GM23248 (cell line): ENCODE measurements at regions not wholly inside any gene's neighbourhood (a gene's known extent, or its start where the extent isn't known, plus 50 kb on each side); places are given as distances from the start of the nearest gene placed in this dataset.

ENCODE experiments used
- EZH2 ChIP-seq: fragments of 200-600 bp; sonication (generic); IDR thresholded peaks from 2 replicates; pipeline ENCODE4 v1.6.1; 2018; ENCODE audit warnings: antibody characterized with exemption, mild to moderate bottlenecking; ENCODE audit not compliant: insufficient read depth, poor library complexity, severe bottlenecking
- EZH2phosphoT487 ChIP-seq: fragments of 200-600 bp; sonication (generic); IDR thresholded peaks from 2 replicates; pipeline ENCODE4 v1.6.1; 2018; ENCODE audit warnings: antibody characterized with exemption, moderate library complexity, mild to moderate bottlenecking, low read depth; ENCODE audit not compliant: insufficient read depth

DNA sequence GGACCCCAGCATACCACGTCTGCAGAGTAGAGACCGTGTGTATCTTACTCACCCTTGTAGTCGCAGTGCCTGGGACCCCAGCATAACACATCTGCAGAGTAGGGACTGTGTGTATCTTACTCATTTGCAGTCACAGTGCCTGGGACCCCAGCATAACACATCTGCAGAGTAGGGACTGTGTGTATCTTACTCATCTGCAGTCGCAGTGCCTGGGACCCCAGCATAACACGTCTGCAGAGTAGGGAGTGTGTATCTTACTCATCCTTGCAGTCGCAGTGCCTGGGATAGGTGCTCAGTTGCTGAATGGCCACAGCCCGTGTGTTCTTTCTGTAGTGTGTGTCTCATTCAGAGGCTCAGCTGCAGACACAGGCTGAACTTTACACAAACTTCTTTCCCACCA, 71.4 kb upstream of the FRG1 start:
- TF ChIP-seq EZH2phosphoT487, result no peak
- TF ChIP-seq EZH2, result no peak
